H9 (cell line): ENCODE measurements at regions not wholly inside any gene's neighbourhood (a gene's known extent, or its start where the extent isn't known, plus 50 kb on each side); places are given as distances from the start of the nearest gene placed in this dataset.

ENCODE experiments used
- DNase-seq: peaks from one replicate; pipeline ENCODE4 v3.0.0-alpha.2; 2017
- H2AFZ ChIP-seq: one replicate; pipeline ENCODE4 v1.6.1; 2013; ENCODE audit warnings: mild to moderate bottlenecking, low read length, control low read depth, moderate library complexity
- H2AK5ac ChIP-seq: 2 replicates; pipeline ENCODE4 v1.6.1; 2013; ENCODE audit warnings: low read length, control low read depth, mixed read lengths; ENCODE audit not compliant: insufficient read length
- H2BK120ac ChIP-seq: one replicate; pipeline ENCODE4 v1.6.1; 2013; ENCODE audit warnings: low read depth, mild to moderate bottlenecking, low read length, control low read depth, inconsistent platforms; ENCODE audit not compliant: poor library complexity, severe bottlenecking
- H2BK12ac ChIP-seq: 2 replicates; pipeline ENCODE4 v1.6.1; 2013; ENCODE audit warnings: low read length, control low read depth, mixed read lengths, low read depth; ENCODE audit not compliant: insufficient read length
- H2BK15ac ChIP-seq: 2 replicates; pipeline ENCODE4 v1.6.1; 2013; ENCODE audit warnings: low read depth, low read length, control low read depth
- H2BK20ac ChIP-seq: one replicate; pipeline ENCODE4 v1.6.1; 2013; ENCODE audit warnings: low read depth, mild to moderate bottlenecking, low read length, control low read depth, inconsistent platforms; ENCODE audit not compliant: poor library complexity, severe bottlenecking
- H2BK5ac ChIP-seq: 2 replicates; pipeline ENCODE4 v1.6.1; 2013; ENCODE audit warnings: low read length, control low read depth, mixed read lengths; ENCODE audit not compliant: insufficient read length
- H3K14ac ChIP-seq: 2 replicates; pipeline ENCODE4 v1.6.1; 2013; ENCODE audit warnings: low read length, control low read depth; ENCODE audit not compliant: insufficient read depth
- H3K18ac ChIP-seq: 2 replicates; pipeline ENCODE4 v1.6.1; 2013; ENCODE audit warnings: low read depth, mild to moderate bottlenecking, mixed read lengths, low read length, control low read depth; ENCODE audit not compliant: insufficient read length
- H3K23ac ChIP-seq: 2 replicates; pipeline ENCODE4 v1.6.1; 2013; ENCODE audit warnings: low read length, control low read depth, mixed read lengths, low read depth; ENCODE audit not compliant: insufficient read length
- H3K23me2 ChIP-seq: 2 replicates; pipeline ENCODE4 v1.6.1; 2013; ENCODE audit warnings: low read depth, mild to moderate bottlenecking, mixed read lengths, low read length, control low read depth; ENCODE audit not compliant: insufficient read length, poor library complexity, severe bottlenecking
- H3K27ac ChIP-seq: 2 replicates; pipeline ENCODE4 v1.5.1; 2013; ENCODE audit warnings: low read length, control low read depth, mixed read lengths, low read depth; ENCODE audit not compliant: insufficient read length
- H3K27me3 ChIP-seq: 2 replicates; pipeline ENCODE4 v1.6.1; 2013; ENCODE audit warnings: low read length, control low read depth, inconsistent platforms; ENCODE audit not compliant: insufficient read depth
- H3K4ac ChIP-seq: 2 replicates; pipeline ENCODE4 v1.6.1; 2013; ENCODE audit warnings: low read depth, mild to moderate bottlenecking, control low read depth, inconsistent platforms, low read length, moderate library complexity
- H3K4me1 ChIP-seq: 2 replicates; pipeline ENCODE4 v1.6.1; 2013; ENCODE audit warnings: low read length, control low read depth, inconsistent platforms; ENCODE audit not compliant: insufficient read depth
- H3K4me2 ChIP-seq: 2 replicates; pipeline ENCODE4 v1.6.1; 2013; ENCODE audit warnings: low read length, control low read depth, mixed read lengths; ENCODE audit not compliant: insufficient read length, insufficient read depth
- H3K56ac ChIP-seq: 2 replicates; pipeline ENCODE4 v1.6.1; 2013; ENCODE audit warnings: low read depth, mild to moderate bottlenecking, mixed read lengths, low read length, control low read depth; ENCODE audit not compliant: insufficient read length
- H3K79me1 ChIP-seq: 2 replicates; pipeline ENCODE4 v1.6.1; 2013; ENCODE audit warnings: low read depth, mild to moderate bottlenecking, moderate library complexity, low read length, control low read depth, inconsistent platforms; ENCODE audit not compliant: insufficient read depth, poor library complexity, severe bottlenecking
- H3K79me2 ChIP-seq: 2 replicates; pipeline ENCODE4 v1.6.1; 2013; ENCODE audit warnings: low read length, control low read depth, inconsistent platforms; ENCODE audit not compliant: insufficient read depth
- H3K9ac ChIP-seq: 2 replicates; pipeline ENCODE4 v1.6.1; 2013; ENCODE audit warnings: low read length, control low read depth, mixed read lengths; ENCODE audit not compliant: insufficient read length; ENCODE audit errors: extremely low read depth
- H3K9me3 ChIP-seq: one replicate; pipeline ENCODE4 v1.6.1; 2013; ENCODE audit warnings: low read depth, low read length, inconsistent platforms; ENCODE audit not compliant: control insufficient read depth
- H3T11ph ChIP-seq: one replicate; pipeline ENCODE4 v1.6.1; 2013; ENCODE audit warnings: mild to moderate bottlenecking, low read length, control low read depth, inconsistent platforms
- H4K20me1 ChIP-seq: one replicate; pipeline ENCODE4 v1.6.1; 2013; ENCODE audit not compliant: control insufficient read depth, insufficient read length, insufficient read depth
- H4K5ac ChIP-seq: 2 replicates; pipeline ENCODE4 v1.6.1; 2013; ENCODE audit warnings: low read depth, mild to moderate bottlenecking, mixed read lengths, low read length, control low read depth; ENCODE audit not compliant: insufficient read length
- H4K8ac ChIP-seq: replicated peaks from 2 replicates; pipeline ENCODE4 v1.6.1; 2013; ENCODE audit warnings: low read length, control low read depth, mixed read lengths, low read depth; ENCODE audit not compliant: insufficient read length
- H4K91ac ChIP-seq: 2 replicates; pipeline ENCODE4 v1.6.1; 2013; ENCODE audit warnings: low read depth, mild to moderate bottlenecking, moderate library complexity, mixed read lengths, low read length, control low read depth; ENCODE audit not compliant: insufficient read length
- H3K27ac Mint-ChIP-seq, 3 experiments: 2 replicates in 2 of 3; 3 replicates in 1 of 3; pipeline ENCODE4 v1.8.0; 2020 to 2021; ENCODE audit warnings: mixed read lengths in 3 of 3, mild to moderate bottlenecking in 1 of 3, moderate library complexity in 1 of 3
- H3K27me3 Mint-ChIP-seq: 2 replicates; pipeline ENCODE4 v1.8.0; 2021; ENCODE audit warnings: low read depth, mild to moderate bottlenecking, moderate library complexity, mixed read lengths
- H3K36me3 Mint-ChIP-seq, 3 experiments: 2 replicates in 2 of 3; 3 replicates in 1 of 3; pipeline ENCODE4 v1.8.0; 2020 to 2021; ENCODE audit warnings: low read depth in 3 of 3, mixed read lengths in 3 of 3; ENCODE audit not compliant: insufficient read depth in 1 of 3
- H3K4me1 Mint-ChIP-seq, 2 experiments: 2 replicates each; pipeline ENCODE4 v1.8.0; 2020; ENCODE audit warnings: mixed read lengths in 2 of 2
- H3K4me3 Mint-ChIP-seq, 2 experiments: 2 replicates in 1 of 2; 3 replicates in 1 of 2; pipeline ENCODE4 v1.8.0; 2020 to 2021; ENCODE audit warnings: mild to moderate bottlenecking in 2 of 2, mixed read lengths in 2 of 2, moderate library complexity in 1 of 2
- H3K9me3 Mint-ChIP-seq, 2 experiments: 2 replicates in 1 of 2; 3 replicates in 1 of 2; pipeline ENCODE4 v1.8.0; 2020; ENCODE audit warnings: mild to moderate bottlenecking in 2 of 2, mixed read lengths in 2 of 2, moderate library complexity in 1 of 2
- CTCF ChIP-seq: fragments of 200-600 bp; sonication (generic); conservative IDR thresholded peaks from 3 replicates; pipeline ENCODE4 v1.8.0; 2021; ENCODE audit warnings: antibody characterized with exemption, mild to moderate bottlenecking
- WGBS: extraction: QIAGEN DNeasy Blood & Tissue Kit; methylation state at CpG from one replicate; pipeline ENCODE4 v1.1.7; 2013; ENCODE audit warnings: missing lambda C conversion rate, low lambda C conversion rate, mixed read lengths; ENCODE audit not compliant: insufficient read length; ENCODE audit errors: extremely low coverage; 5-methylcytosine and 5-hydroxymethylcytosine counted together

GRCh38 chr19:29271341-29271740 is 58.4 kb upstream of the UQCRFS1 start:
- Histone ChIP-seq H2BK12ac (no peak overlapping the region), H3K4me2 (no peak overlapping the region), H4K8ac (no peak overlapping the region), H3K27me3 (no peaks in the 10 kb centered on the region; the same call in 1 of the 2 replicates), H3K9ac (no peak overlapping the region), H3K18ac (no peak overlapping the region), H2BK20ac (no peak overlapping the region), H3K14ac (no peak overlapping the region), H3K56ac (no peak overlapping the region), H3K23me2 (no peaks in the 10 kb centered on the region), H3K27ac (no peak overlapping the region), H2BK15ac (no peak overlapping the region), H2BK120ac (no peak overlapping the region), H4K5ac (no peak overlapping the region), H3T11ph (no peak overlapping the region), H3K4me1 (no peaks in the 10 kb centered on the region), H2AK5ac (no peak overlapping the region), H4K91ac (no peak overlapping the region), H3K23ac (no peak overlapping the region), H3K4ac (no peak overlapping the region), H2BK5ac (no peak overlapping the region), H3K79me2 (no peaks in the 10 kb centered on the region), H2AFZ (no peak overlapping the region), H4K20me1 (no peaks in the 10 kb centered on the region), H3K79me1 (no peaks in the 10 kb centered on the region), H3K9me3 (no peaks in the 10 kb centered on the region)
- peaks cover 8% of the 10 kb centered on the region for H3K27me3 Mint-ChIP-seq
- H3K36me3 Mint-ChIP-seq: peaks cover 0 to 4% (median 0%) of the 10 kb centered on the region in 3 experiments; a peak in 1 of 7 replicates
- no peak for DNase-seq
- peaks cover 22 to 28% of the 10 kb centered on the region in 2 experiments for H3K4me1 Mint-ChIP-seq
- no peak overlapping the region for H3K27ac Mint-ChIP-seq
- H3K4me3 Mint-ChIP-seq: no peak overlapping the region
- no peak for TF ChIP-seq CTCF
- no CpG with 5 or more reads among the region's 3 CpGs for WGBS
- H3K9me3 Mint-ChIP-seq: peaks cover 1 to 3% of the 10 kb centered on the region in 2 experiments; a peak in 2 of 5 replicates
